A549 (cell line): ENCODE measurements at regions not wholly inside any gene's neighbourhood (a gene's known extent, or its start where the extent isn't known, plus 50 kb on each side); places are given as distances from the start of the nearest gene placed in this dataset.

Source experiments
- CHD2 ChIP-seq: fragments of 150-350 bp; IDR thresholded peaks from 2 replicates; pipeline ENCODE4 v1.6.1; 2014; ENCODE audit warnings: low read length; ENCODE audit not compliant: partially characterized antibody
- FOSL2 ChIP-seq, 2 experiments: fragments of 450-650 bp in 1 of 2; fragments of >200 bp in 1 of 2; sonication (Bioruptor Twin) in 1 of 2; formaldehyde crosslinking; IDR thresholded peaks; 2 replicates each; pipeline versions ENCODE4 v1.5.0 to v1.6.1; 2016 to 2020; ENCODE audit warnings: mild to moderate bottlenecking in 1 of 2, moderate library complexity in 1 of 2
- JUN ChIP-seq, 2 experiments: fragments of >200 bp; sonication (Bioruptor Twin); formaldehyde crosslinking; IDR thresholded peaks; 2 replicates in 1 of 2; 3 replicates in 1 of 2; pipeline ENCODE4 v1.6.1; 2016 to 2017
- KDM1A ChIP-seq: fragments of 200-600 bp; sonication (generic); IDR thresholded peaks from 2 replicates; pipeline ENCODE4 v1.6.1; 2016; ENCODE audit warnings: low read depth, mild to moderate bottlenecking
- MAZ ChIP-seq: fragments of 150-350 bp; IDR thresholded peaks from 2 replicates; pipeline ENCODE4 v1.6.1; 2014; ENCODE audit warnings: antibody characterized with exemption, low read depth, low read length, borderline replicate concordance
- NR3C1 ChIP-seq: fragments of >200 bp; sonication (Bioruptor Twin); formaldehyde crosslinking; IDR thresholded peaks from 3 replicates; pipeline ENCODE4 v1.6.1; 2017
- POLR2A ChIP-seq: IDR thresholded peaks from 2 replicates; pipeline ENCODE4 v1.6.1; 2012; ENCODE audit warnings: mild to moderate bottlenecking, low read length
- RAD21 ChIP-seq, 2 experiments: fragments of >200 bp in 1 of 2; sonication (Bioruptor Twin) in 1 of 2; formaldehyde crosslinking in 1 of 2; IDR thresholded peaks in 1 of 2; conservative IDR thresholded peaks in 1 of 2; 2 replicates in 1 of 2; 3 replicates in 1 of 2; pipeline ENCODE4 v1.6.1; 2012 to 2018; ENCODE audit warnings: inconsistent platforms in 1 of 2
- ZFP36 ChIP-seq: fragments of 450-650 bp; IDR thresholded peaks from 2 replicates; pipeline ENCODE4 v1.6.1; 2014; ENCODE audit warnings: borderline replicate concordance; ENCODE audit not compliant: partially characterized antibody
- TF ChIP-seq, protein P1 (sequence below): fragments of >200 bp; sonication (Bioruptor Twin); formaldehyde crosslinking; IDR thresholded peaks from 3 replicates; pipeline ENCODE4 v1.5.1; 2016
- TF ChIP-seq, protein P2 (sequence below): IDR thresholded peaks from 2 replicates; pipeline ENCODE4 v1.6.1; 2012
- TF ChIP-seq, protein P3 (sequence below): fragments of 150-350 bp; IDR thresholded peaks from 2 replicates; pipeline ENCODE4 v1.6.1; 2014; ENCODE audit warnings: low read depth, mild to moderate bottlenecking, low read length

DNA sequence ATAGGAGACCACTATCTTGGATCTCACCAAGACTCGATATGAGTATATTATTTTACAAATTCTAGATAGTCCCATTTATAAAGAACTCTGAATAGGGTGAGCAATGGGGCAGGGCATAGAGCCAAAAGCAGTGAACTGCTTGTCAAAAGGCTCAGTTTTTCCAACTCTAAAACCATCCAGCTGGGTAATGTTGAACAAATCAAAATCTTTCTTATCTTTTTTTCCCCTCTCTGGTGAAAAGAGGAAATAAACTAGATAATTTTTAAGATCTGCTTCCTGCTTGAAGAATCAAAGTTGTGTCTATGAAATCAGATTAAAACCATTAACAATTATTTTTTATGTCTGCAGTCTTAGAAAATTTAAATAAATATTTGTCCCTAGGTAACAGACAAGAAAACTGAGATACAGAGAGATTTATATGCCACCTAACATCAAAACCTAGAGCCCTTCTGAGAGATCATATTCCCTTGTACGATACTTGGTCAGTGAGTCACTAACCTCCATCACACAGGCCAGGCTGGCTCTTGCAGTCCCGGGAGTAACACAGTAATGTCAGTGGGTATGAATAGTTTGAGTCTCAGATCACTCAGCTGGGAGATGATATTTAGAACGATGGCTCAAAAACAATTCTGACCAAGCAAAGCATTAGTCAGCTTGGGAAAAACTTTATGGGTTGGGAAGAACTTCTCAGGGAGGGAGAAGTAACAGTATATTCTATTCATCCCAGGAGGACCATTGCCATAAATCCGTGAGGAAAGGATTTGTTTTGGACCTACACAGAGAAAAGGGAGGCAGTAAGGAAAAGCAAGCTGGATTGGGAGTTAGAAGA is 178.8 kb downstream of the REEP3 start:
- TF ChIP-seq CHD2: no peak
- TF ChIP-seq, protein P1, sequence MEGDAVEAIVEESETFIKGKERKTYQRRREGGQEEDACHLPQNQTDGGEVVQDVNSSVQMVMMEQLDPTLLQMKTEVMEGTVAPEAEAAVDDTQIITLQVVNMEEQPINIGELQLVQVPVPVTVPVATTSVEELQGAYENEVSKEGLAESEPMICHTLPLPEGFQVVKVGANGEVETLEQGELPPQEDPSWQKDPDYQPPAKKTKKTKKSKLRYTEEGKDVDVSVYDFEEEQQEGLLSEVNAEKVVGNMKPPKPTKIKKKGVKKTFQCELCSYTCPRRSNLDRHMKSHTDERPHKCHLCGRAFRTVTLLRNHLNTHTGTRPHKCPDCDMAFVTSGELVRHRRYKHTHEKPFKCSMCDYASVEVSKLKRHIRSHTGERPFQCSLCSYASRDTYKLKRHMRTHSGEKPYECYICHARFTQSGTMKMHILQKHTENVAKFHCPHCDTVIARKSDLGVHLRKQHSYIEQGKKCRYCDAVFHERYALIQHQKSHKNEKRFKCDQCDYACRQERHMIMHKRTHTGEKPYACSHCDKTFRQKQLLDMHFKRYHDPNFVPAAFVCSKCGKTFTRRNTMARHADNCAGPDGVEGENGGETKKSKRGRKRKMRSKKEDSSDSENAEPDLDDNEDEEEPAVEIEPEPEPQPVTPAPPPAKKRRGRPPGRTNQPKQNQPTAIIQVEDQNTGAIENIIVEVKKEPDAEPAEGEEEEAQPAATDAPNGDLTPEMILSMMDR: no peak
- no peak for TF ChIP-seq NR3C1
- TF ChIP-seq JUN (IDR thresholded peaks at IDR 0.05): no peak
- TF ChIP-seq POLR2A: no peak
- no peak for TF ChIP-seq ZFP36
- TF ChIP-seq, protein P2, sequence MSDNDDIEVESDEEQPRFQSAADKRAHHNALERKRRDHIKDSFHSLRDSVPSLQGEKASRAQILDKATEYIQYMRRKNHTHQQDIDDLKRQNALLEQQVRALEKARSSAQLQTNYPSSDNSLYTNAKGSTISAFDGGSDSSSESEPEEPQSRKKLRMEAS: no peak
- TF ChIP-seq, protein P3, sequence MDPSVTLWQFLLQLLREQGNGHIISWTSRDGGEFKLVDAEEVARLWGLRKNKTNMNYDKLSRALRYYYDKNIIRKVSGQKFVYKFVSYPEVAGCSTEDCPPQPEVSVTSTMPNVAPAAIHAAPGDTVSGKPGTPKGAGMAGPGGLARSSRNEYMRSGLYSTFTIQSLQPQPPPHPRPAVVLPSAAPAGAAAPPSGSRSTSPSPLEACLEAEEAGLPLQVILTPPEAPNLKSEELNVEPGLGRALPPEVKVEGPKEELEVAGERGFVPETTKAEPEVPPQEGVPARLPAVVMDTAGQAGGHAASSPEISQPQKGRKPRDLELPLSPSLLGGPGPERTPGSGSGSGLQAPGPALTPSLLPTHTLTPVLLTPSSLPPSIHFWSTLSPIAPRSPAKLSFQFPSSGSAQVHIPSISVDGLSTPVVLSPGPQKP: no peak
- no peak for TF ChIP-seq KDM1A
- no peak for TF ChIP-seq RAD21 (conservative IDR thresholded peaks at IDR 0.05 in 1 of 2, IDR thresholded peaks at IDR 0.05 in 1 of 2)
- TF ChIP-seq FOSL2 (IDR thresholded peaks at IDR 0.05): no peak
- peak; percentile 53 for TF ChIP-seq FOSL2 (CRISPR knock-in tag; IDR thresholded peaks at IDR 0.05)
- no peak for TF ChIP-seq MAZ
